NCI-H446 (cell line): ENCODE measurements at regions not wholly inside any gene's neighbourhood (a gene's known extent, or its start where the extent isn't known, plus 50 kb on each side); places are given as distances from the start of the nearest gene placed in this dataset.

Source experiments
- DNase-seq, 2 experiments: peaks; one replicate each; lab custom pipeline; 2025; lab: John Stamatoyannopoulos, UW

DNA sequence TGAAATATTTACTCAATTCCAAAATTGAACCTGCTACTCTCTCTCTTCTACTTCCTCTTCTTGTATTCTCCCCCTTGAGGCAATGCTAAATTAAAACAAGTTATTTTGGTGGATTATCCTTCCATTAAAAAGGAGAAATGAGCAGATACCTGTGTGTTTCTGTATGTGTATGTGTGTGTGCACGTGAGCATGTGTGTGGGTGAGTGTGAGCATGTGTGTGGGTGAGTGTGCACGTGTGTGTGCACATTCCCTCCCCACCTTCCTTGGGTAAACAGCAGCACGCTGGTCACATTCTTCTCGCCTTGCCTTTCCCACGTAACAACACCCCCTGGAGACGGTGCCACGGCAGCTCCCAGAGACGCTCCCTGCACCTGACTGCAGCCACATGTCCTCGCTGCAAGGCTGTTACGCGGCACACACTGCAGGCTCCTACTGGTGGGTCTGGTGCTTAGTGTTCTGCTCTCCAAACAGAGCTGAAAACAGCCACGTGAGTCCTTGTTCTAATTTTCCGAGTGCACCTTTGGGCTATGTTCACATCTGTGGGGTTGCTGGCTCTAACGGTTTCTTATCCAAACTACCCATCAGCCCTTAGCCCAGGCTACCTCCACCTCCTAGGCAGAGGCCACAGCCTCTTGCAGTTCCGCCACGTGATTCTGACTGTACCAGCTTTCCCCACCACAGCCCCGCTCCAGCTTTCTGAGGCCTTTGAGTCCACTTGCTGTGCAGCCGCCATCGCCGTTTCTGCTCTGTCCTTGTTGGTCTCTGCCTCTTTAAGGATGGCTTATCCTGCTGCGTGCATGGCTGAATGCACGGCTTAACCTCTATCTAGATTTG is 123.4 kb downstream of the CTTN start:
- DNase-seq = no peak

DNA sequence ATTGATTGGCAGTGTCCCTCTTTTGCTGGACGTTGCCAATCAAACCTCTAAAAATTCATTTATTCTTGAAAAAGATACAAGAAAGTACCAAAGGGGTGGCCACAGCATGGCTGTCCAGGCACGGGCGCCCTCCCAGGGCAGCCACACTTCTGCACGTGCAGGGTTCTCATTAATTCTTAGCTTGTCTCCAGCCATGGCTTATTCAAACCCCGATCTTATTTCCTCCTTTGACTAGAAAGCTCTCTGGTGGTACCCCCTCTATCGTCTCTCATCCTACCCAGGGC is 123.9 kb downstream of the CTTN start:
- DNase-seq = no peak

GRCh38 chr11:70522593-70523311 is 124.4 kb downstream of the CTTN start:
- no peak for DNase-seq

DNA sequence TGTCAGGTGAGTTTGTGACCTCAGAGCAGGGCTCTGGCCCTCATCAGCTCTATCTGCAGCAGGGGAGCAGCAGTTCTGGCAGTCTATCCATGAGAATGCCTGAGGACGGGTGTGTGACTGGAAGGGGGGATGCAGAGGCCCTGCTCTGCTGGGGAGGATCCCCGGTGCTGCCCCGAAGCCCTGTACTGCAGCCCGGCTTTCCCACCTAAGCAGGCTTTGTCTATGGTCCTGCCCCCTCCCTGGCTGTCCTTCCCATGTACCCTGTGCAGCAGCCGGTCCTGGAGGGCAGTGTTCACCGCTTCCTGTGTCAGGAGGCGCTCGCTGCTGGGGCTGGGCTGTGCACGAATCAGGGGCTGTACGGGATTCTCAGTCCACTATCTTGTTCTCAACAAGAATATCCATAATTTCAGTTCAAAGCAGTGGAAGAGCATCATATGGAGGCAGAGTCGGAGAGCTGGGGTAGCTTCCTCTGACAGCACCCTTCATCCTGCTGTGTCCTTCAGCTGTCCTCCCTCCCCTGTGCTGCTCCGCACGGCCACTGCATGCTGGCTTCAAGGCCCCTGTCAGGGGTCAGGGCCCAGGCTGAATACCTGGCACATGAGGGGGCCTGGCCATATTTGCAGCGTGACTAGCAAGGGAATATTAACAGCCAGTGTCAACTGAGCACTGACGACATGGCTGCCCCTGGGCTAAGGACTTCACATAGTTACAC is 125.2 kb downstream of the CTTN start:
- no peak for DNase-seq

DNA sequence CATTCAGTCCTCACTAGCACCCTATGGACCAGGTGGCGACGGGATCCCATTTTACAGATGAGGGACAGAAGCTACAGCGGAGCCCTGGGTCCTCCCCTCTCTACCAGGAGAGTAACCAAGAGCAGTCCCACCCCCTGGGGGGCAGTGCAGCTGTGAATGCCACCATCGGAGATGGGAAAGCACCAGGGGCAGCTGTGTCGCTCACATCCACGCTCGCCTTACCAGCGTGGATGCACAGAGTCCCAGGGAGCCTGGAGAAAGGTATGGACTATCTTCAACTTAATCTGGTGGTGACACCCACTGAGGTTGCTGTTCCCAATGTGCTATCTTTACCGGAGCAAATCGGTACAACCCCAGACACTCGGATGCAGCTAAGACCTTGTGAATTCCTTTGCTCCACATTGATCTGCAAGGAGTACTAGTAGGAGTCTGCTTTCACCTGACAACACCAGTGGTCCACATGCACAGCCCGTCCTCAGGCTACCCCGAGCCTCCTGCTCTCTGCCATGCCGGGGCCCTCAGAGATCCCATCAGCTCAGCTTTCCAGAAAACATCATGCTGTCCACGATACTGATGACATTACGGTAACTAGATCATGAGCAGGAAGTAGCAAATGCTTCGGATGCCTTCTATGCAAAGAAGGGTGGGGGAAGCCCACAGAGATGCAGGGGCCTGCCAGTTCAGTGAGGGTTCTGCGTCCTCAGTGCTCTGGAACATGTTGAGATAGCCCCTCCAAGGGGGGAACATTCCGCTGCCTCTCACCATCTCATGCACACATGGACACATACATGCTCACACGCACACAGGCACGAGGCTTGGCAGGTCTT is 126.0 kb downstream of the CTTN start:
- DNase-seq = no peak

GRCh38 chr11:70525006-70525405 is 126.7 kb downstream of the CTTN start:
- DNase-seq = no peak

- no peak for DNase-seq
Observed at GRCh38 chr11:70525466-70525865, 127.1 kb downstream of the CTTN start.

- DNase-seq = no peak
Observed at GRCh38 chr11:70526116-70527045, 128.1 kb downstream of the CTTN start.

GRCh38 chr11:70527046-70527395 is 128.7 kb downstream of the CTTN start:
- no peak for DNase-seq

GRCh38 chr11:70527429-70528045 is 129.2 kb downstream of the CTTN start:
- DNase-seq = no peak

DNA sequence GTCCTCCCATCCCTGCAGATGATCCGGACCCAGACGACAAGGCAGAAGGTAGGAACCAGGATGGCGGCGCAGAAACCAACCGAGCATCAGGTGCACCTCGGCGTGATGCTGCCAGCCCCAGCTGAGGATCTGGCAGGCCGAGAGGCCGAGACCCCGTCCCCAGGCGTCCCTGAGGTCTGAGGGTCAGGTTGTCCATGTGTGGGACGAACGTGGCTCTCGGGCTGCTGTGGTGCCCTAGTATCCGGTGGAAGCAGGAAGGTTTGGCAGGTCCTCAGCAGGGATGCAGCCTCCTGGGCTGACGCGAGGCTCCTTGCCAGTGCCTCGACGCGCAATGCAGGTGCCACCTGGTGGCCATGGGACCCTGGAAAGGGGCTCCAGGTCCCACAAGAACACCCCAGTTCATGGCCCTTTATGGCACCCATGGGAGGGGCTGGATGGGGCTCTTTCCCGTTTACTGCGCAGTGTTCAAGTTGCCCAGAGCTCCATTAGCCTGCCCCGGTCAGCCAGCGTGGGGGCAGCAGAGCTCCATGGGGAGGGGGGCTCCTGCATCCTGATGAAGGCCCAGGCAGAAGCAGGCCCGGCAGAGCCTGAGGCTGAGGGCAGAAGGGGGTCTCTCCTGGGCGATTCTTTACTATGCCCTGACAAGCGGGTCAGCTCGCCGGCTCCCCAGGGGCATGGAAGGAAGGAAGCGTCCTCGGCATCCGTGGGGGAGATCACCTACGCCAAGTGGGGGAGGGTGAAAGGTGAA is 129.9 kb downstream of the CTTN start:
- no peak for DNase-seq

DNA sequence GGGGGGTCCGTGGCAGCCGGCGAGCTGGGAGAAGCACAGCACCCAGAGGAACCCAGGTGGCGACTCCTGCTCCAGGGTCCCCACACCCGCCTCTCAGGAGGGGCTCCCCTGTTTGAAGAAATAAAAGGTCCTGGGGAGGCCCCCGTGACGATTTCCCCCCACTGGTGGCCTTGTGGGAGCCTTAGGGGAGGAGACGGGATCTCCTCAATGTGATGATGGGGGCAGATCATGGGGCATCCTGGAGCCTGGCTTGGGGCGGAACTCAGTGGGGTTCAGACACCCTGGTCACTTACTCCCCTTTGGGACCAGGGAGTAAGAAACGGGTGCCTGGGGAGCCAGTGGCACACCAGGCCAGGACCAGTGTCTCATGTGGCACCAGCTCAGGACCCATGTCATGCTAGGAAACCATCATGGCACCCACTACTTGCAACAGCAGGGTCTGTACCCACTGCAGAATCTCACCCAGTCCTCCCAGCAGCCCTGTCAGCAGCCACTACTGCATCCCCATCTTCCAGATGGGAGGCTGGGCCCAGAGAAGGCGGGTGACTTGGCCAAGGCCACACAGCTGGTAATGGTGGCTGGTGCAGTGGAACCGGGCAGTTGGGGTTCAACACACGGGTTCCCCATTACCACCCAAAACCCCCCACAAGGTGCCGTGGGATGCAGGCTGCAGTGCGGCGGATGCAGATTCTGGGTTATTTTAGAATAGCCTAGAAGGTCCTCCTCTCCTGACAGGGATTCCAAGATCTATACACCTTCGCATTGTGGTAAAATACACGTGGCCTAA is 130.7 kb downstream of the CTTN start:
- DNase-seq = no peak

DNA sequence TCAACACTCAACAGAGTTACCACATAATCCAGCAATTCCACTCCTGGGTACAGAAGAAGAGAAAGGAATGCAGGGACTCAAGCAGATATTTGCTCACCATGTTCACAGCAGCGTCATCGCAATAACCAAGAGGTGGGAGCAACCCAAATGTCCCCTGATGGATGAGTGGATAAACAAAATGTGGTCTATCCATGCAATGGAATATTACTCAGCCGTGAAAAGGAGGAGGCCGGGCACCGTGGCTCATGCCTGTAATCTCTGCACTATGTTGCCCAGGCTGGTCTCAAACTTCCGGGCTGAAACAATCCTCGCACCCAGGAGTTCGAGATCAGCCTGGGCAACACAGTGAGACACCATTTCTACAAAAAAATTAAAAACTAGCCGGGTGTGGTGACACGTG is 131.7 kb downstream of the CTTN start:
- no peak for DNase-seq

DNA sequence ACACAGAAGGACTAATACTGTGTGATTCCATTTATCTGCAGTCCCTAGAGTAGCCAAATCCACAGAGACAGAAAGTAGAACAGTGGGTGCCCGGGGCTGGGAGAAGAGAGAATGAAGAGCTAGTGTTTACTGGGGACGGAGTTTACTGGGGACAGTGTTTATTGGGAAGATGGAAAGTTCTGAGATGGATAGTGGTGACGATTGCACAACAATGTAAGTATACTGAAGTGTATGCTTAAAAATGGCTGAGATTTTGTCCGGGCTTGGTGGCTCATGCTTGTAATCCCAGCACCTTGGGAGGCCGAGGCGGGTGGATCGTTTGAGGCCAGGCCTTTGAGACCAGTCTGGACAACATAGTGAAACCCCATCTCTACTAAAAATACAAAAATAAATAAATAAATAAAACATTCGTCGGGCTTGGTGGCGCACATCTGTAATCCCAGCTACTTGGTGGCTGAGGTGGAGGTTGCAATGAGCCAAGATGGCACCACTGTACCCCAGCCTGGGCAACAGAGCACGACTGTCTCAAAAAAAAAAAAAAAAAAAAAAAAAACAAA is 132.4 kb downstream of the CTTN start:
- DNase-seq = no peak

DNA sequence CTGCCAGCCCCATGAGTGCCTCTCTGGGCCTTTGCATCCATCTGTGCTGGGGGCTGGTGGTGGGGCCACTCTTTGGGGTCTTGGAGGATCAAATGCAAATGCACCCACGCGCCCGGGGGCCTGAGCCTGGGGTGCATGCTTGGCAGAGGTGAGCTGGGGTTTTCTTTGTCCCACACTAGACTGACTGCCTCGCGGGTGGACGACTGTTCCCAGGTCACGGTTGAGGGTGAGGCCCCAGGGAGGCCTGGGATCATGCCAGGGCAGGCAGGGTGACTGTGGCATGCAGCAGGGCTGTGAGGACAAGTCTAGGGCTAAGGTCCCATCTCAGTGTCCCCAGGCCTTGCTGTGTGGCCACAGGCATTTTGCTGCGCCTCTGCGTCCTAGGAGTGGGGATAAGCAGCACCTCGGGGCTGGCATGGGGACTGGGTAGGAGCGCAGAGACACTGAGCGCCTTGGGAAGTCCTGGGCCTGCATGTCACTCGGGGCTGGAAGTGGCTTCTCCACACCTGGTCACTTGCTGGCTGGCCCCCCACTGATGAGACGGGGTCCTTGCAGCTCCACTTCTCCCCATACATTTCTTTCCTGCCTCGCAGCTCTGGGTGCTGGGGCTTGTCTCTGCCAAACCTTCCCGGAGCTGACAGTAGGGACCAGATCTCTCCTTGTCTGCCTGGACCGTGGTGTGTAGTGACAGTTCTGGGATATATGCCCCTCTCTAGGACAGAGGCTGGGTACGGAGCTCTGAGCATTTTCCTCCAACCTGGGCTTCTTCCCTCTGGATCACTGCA is 133.1 kb downstream of the CTTN start:
- DNase-seq = no peak

DNA sequence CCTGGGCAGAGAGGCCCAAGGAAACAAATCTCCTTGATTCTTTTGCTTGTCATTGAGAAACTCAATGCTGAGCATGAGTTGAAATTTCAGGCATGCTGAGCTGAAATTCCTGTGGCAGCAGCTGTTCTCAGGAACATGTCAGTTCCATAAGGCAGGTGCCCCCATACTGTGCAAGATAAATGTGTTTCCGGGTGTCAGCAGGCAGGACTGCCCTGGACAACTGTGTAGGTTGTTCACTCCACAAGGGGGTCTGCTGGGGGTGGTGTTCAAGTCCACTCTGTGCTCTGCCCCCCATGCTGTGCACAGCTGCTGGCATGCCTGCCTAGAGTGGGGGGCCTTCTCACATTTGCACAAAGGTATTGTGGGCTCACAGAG is 133.7 kb downstream of the CTTN start:
- DNase-seq = no peak

DNA sequence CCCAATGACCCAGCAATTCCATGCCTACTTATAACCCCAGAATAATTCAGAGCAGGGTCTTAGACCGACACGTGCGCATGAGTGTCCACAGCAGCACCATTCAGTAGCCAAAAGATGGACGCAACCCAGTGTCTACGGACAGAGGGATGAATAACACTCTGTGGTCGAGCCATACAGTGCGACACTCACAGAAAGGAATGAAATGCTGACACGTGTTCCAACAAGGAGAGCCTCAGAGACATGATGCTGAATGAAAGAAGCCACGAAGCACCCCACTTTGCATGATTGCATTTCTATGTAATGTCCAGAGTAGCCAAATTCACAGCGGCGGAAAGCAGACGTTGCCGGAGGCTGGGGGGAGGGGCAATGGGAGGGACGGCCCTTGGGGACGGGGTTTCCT is 134.4 kb downstream of the CTTN start:
- DNase-seq = no peak
